AG04450 (cell line): ENCODE measurements at regions not wholly inside any gene's neighbourhood (a gene's known extent, or its start where the extent isn't known, plus 50 kb on each side); places are given as distances from the start of the nearest gene placed in this dataset.
A peak's percentile ranks its signal among the peaks of the same experiment; 100 is the strongest.

Experiments used
- CTCF ChIA-PET: fragments of 300-600, 350-600 bp; formaldehyde crosslinking; extraction: SDS; loops from one replicate; lab custom pipeline; 2022; ENCODE audit warnings: antibody characterized with exemption, inconsistent platforms; lab: Charles Lee
- POLR2A ChIA-PET: fragments of 350-600 bp; formaldehyde crosslinking; extraction: SDS; loops from one replicate; lab custom pipeline; 2021; ENCODE audit warnings: antibody characterized with exemption, inconsistent platforms; lab: Yijun Ruan, JAX
- DNase-seq: peaks from one replicate; pipeline ENCODE4 v3.0.0-alpha.2; 2011; ENCODE audit warnings: low read depth, low spot score
- H3K27ac ChIP-seq: one replicate; pipeline ENCODE4 v1.5.1; 2012; ENCODE audit warnings: low read depth, low read length, control low read depth
- H3K27me3 ChIP-seq: one replicate; pipeline ENCODE4 v1.6.0; 2012; ENCODE audit warnings: low read length; ENCODE audit not compliant: control insufficient read depth, insufficient read depth
- H3K4me3 ChIP-seq: 2 replicates; pipeline ENCODE4 v1.5.1; 2011; ENCODE audit warnings: mild to moderate bottlenecking, low read depth, low read length, control low read depth
- H3K9me3 ChIP-seq: 2 replicates; pipeline ENCODE4 v1.5.1; 2012; ENCODE audit warnings: low read length; ENCODE audit not compliant: control insufficient read depth, insufficient read depth
- CTCF ChIP-seq: IDR thresholded peaks from 2 replicates; pipeline ENCODE4 v1.5.1; 2011; ENCODE audit warnings: low read depth, low read length, control low read depth, inconsistent platforms

GRCh38 chr6:14790976-14791375 lies 454.9 kb upstream of the JARID2 start:
- no peak for TF ChIP-seq CTCF
- ChIA-PET POLR2A (no interaction called here), CTCF (interaction anchor here (0.6 to 1.6 kb wide), 3 partner anchors 81 to 579 kb away, joined by 4 read pairs; no protein-coding TSS in a partner anchor)
- DNase-seq: no peak
- Histone ChIP-seq H3K4me3 (no peak overlapping the region), H3K27me3 (no peaks in the 10 kb centered on the region), H3K9me3 (no peaks in the 10 kb centered on the region), H3K27ac (no peak overlapping the region)

- POLR2A ChIA-PET: no interaction called here
- CTCF ChIA-PET: interaction anchor here (1.5 to 1.6 kb wide), 2 partner anchors 81 to 580 kb away, joined by 4 read pairs; no protein-coding TSS in a partner anchor
- H3K27ac ChIP-seq: no peak overlapping the region
- no peak for TF ChIP-seq CTCF
- no peaks in the 10 kb centered on the region for H3K9me3 ChIP-seq
- no peak overlapping the region for H3K4me3 ChIP-seq
- H3K27me3 ChIP-seq: no peaks in the 10 kb centered on the region
- DNase-seq: peak; percentile 29
These were observed 454.3 kb upstream of the JARID2 start for GRCh38 chr6:14791526-14791925.

- TF ChIP-seq CTCF: no peak
These were observed 453.5 kb upstream of the JARID2 start for GRCh38 chr6:14792118-14792955.

GRCh38 chr6:14795451-14795850 lies 450.4 kb upstream of the JARID2 start:
- CTCF ChIA-PET: no interaction called here
- no peaks in the 10 kb centered on the region for H3K27me3 ChIP-seq
- H3K4me3 ChIP-seq: no peak overlapping the region
- no peak for TF ChIP-seq CTCF
- no peak for DNase-seq
- no peak overlapping the region for H3K27ac ChIP-seq
- POLR2A ChIA-PET: no interaction called here
- H3K9me3 ChIP-seq: no peaks in the 10 kb centered on the region

More at GRCh38 chr6:14792118-14792955, 453.5 kb upstream of the JARID2 start:
- H3K4me3 ChIP-seq: no peak overlapping the region
- H3K9me3 ChIP-seq: no peaks in the 10 kb centered on the region
- POLR2A ChIA-PET: no interaction called here
- no peak for DNase-seq
- no peaks in the 10 kb centered on the region for H3K27me3 ChIP-seq
- no peak overlapping the region for H3K27ac ChIP-seq
- CTCF ChIA-PET: interaction anchor here (1.6 kb wide), 1 partner anchor 82 kb away, joined by 4 read pairs; no protein-coding TSS in a partner anchor
